A549 (cell line): ENCODE measurements at regions not wholly inside any gene's neighbourhood (a gene's known extent, or its start where the extent isn't known, plus 50 kb on each side); places are given as distances from the start of the nearest gene placed in this dataset.

Experiments
- ATAC-seq, 2 experiments: fragments of 200-7000 bp in 1 of 2; fragments of >200 bp in 1 of 2; cut with Nextera tagmentation in 1 of 2; cut with Tn5 transposase in 1 of 2; 3 replicates each; pipeline versions ENCODE4 v1.8.0 to v1.9.1; 2018 to 2020; ENCODE audit warnings: mild to moderate bottlenecking in 1 of 2, moderate library complexity in 1 of 2
- CTCF ChIA-PET: fragments of 300-600 bp; sonication (Branson Sonifier 250); formaldehyde crosslinking; extraction: SDS; loops from one replicate; lab custom pipeline; 2021; ENCODE audit warnings: antibody characterized with exemption, inconsistent platforms; lab: Yijun Ruan, JAX
- POLR2A ChIA-PET: fragments of 350-600 bp; formaldehyde crosslinking; extraction: SDS; loops from one replicate; lab custom pipeline; 2021; ENCODE audit warnings: antibody characterized with exemption, inconsistent platforms; lab: Yijun Ruan, JAX
- DNase-seq, 2 experiments: peaks; one replicate each; pipeline versions ENCODE4 v3.0.0 to v3.0.0-alpha.2; 2011 to 2016; ENCODE audit warnings: low read depth in 1 of 2, low spot score in 1 of 2
- FAIRE-seq: peaks from 2 replicates; lab custom pipeline; 2011; peaks lifted over from hg19 to GRCh38; lab: Jason Lieb, UNC
- H3K27ac ChIP-seq, 2 experiments: fragments of >200 bp; sonication (Bioruptor Twin); formaldehyde crosslinking; 3 replicates each; pipeline ENCODE4 v1.5.1; 2016 to 2017
- H3K4me1 ChIP-seq: fragments of >200 bp; sonication (Bioruptor Twin); formaldehyde crosslinking; 3 replicates; pipeline ENCODE4 v1.6.1; 2016
- H3K4me2 ChIP-seq: fragments of >200 bp; sonication (Bioruptor Twin); formaldehyde crosslinking; 3 replicates; pipeline ENCODE4 v1.6.1; 2016
- H3K4me3 ChIP-seq: fragments of >200 bp; sonication (Bioruptor Twin); formaldehyde crosslinking; 3 replicates; pipeline ENCODE4 v1.5.1; 2016
- H3K9me3 ChIP-seq: fragments of >200 bp; sonication (Bioruptor Twin); formaldehyde crosslinking; 3 replicates; pipeline ENCODE4 v1.6.1; 2016
- CBX2 ChIP-seq: fragments of 200-600 bp; sonication (generic); IDR thresholded peaks from 2 replicates; pipeline ENCODE4 v1.6.1; 2016; ENCODE audit warnings: low read depth, mild to moderate bottlenecking, borderline replicate concordance
- CEBPB ChIP-seq, 2 experiments: fragments of >200 bp in 1 of 2; sonication (Bioruptor Twin) in 1 of 2; formaldehyde crosslinking in 1 of 2; IDR thresholded peaks; 2 replicates each; pipeline ENCODE4 v1.6.1; 2012 to 2016
- EHMT2 ChIP-seq: fragments of 200-600 bp; sonication (generic); IDR thresholded peaks from 2 replicates; pipeline ENCODE4 v1.6.1; 2016; ENCODE audit warnings: antibody characterized with exemption, low read depth, mild to moderate bottlenecking, moderate library complexity
- FOSB ChIP-seq: fragments of 250-450 bp; sonication (Bioruptor Pico); IDR thresholded peaks from 2 replicates; pipeline ENCODE4 v1.5.0; 2020; ENCODE audit warnings: mild to moderate bottlenecking, moderate library complexity
- HOXA7 ChIP-seq: fragments of 250-450 bp; sonication (Bioruptor Pico); IDR thresholded peaks from 2 replicates; pipeline ENCODE4 v1.5.0; 2020; ENCODE audit warnings: mild to moderate bottlenecking, moderate library complexity
- HOXB5 ChIP-seq: fragments of 250-450 bp; sonication (Bioruptor Pico); IDR thresholded peaks from 2 replicates; pipeline ENCODE4 v1.5.0; 2020; ENCODE audit warnings: mild to moderate bottlenecking, moderate library complexity
- JUN ChIP-seq, 2 experiments: fragments of >200 bp; sonication (Bioruptor Twin); formaldehyde crosslinking; IDR thresholded peaks; 2 replicates in 1 of 2; 3 replicates in 1 of 2; pipeline ENCODE4 v1.6.1; 2016 to 2017
- KDM1A ChIP-seq: fragments of 200-600 bp; sonication (generic); IDR thresholded peaks from 2 replicates; pipeline ENCODE4 v1.6.1; 2016; ENCODE audit warnings: low read depth, mild to moderate bottlenecking
- KDM5A ChIP-seq: fragments of 200-600 bp; sonication (generic); IDR thresholded peaks from 2 replicates; pipeline ENCODE4 v1.6.1; 2016; ENCODE audit warnings: antibody characterized with exemption, mild to moderate bottlenecking
- MAX ChIP-seq: IDR thresholded peaks from 2 replicates; pipeline ENCODE4 v1.6.1; 2012
- NPAS2 ChIP-seq: fragments of 250-450 bp; sonication (Bioruptor Pico); IDR thresholded peaks from 2 replicates; pipeline ENCODE4 v1.8.0; 2022; ENCODE audit warnings: mild to moderate bottlenecking, moderate library complexity, borderline replicate concordance
- PHF8 ChIP-seq: fragments of 200-600 bp; sonication (generic); IDR thresholded peaks from 2 replicates; pipeline ENCODE4 v1.6.1; 2016; ENCODE audit warnings: low read depth, mild to moderate bottlenecking, antibody characterized with exemption, moderate library complexity, borderline replicate concordance
- POLR2A ChIP-seq: IDR thresholded peaks from 2 replicates; pipeline ENCODE4 v1.6.1; 2012; ENCODE audit warnings: mild to moderate bottlenecking, low read length
- POLR2AphosphoS2 ChIP-seq: conservative IDR thresholded peaks from 2 replicates; pipeline ENCODE4 v1.6.1; 2012; ENCODE audit warnings: low read length, improper control_type of control experiment, inconsistent platforms
- RAD21 ChIP-seq, 2 experiments: fragments of >200 bp in 1 of 2; sonication (Bioruptor Twin) in 1 of 2; formaldehyde crosslinking in 1 of 2; IDR thresholded peaks in 1 of 2; conservative IDR thresholded peaks in 1 of 2; 2 replicates in 1 of 2; 3 replicates in 1 of 2; pipeline ENCODE4 v1.6.1; 2012 to 2018; ENCODE audit warnings: inconsistent platforms in 1 of 2
- RCOR1 ChIP-seq: fragments of 150-350 bp; IDR thresholded peaks from 2 replicates; pipeline ENCODE4 v1.6.1; 2014; ENCODE audit warnings: antibody characterized with exemption, low read length, low read depth
- REST ChIP-seq: fragments of 200-600 bp; sonication (generic); IDR thresholded peaks from 2 replicates; pipeline ENCODE4 v1.6.1; 2016; ENCODE audit warnings: antibody characterized with exemption, mild to moderate bottlenecking, moderate library complexity
- RFX5 ChIP-seq: fragments of 450-650 bp; IDR thresholded peaks from 2 replicates; pipeline ENCODE4 v1.7.1; 2014; ENCODE audit warnings: antibody characterized with exemption, mild to moderate bottlenecking, moderate library complexity
- RNF2 ChIP-seq: fragments of 200-600 bp; sonication (generic); IDR thresholded peaks from 2 replicates; pipeline ENCODE4 v1.6.1; 2016; ENCODE audit warnings: low read depth, mild to moderate bottlenecking, antibody characterized with exemption, moderate library complexity, borderline replicate concordance
- SMC3 ChIP-seq: fragments of >200 bp; sonication (Bioruptor Twin); formaldehyde crosslinking; IDR thresholded peaks from 3 replicates; pipeline ENCODE4 v1.6.1; 2018; ENCODE audit warnings: inconsistent platforms
- ZNF302 ChIP-seq: fragments of 250-450 bp; sonication (Bioruptor Pico); IDR thresholded peaks from 2 replicates; pipeline ENCODE4 v1.9.0; 2021; ENCODE audit warnings: inconsistent platforms, mild to moderate bottlenecking, moderate library complexity
- ZSCAN20 ChIP-seq: fragments of 250-450 bp; sonication (Bioruptor Pico); IDR thresholded peaks from 2 replicates; pipeline ENCODE4 v1.8.0; 2022; ENCODE audit warnings: mild to moderate bottlenecking, moderate library complexity
- WGBS: methylation state at CpG from one replicate; pipeline ENCODE4 v1.1.6; 2017; ENCODE audit errors: missing lambda C conversion rate; 5-methylcytosine and 5-hydroxymethylcytosine counted together
- TF ChIP-seq, protein P1 (sequence below): fragments of 250-450 bp; sonication (Bioruptor Pico); IDR thresholded peaks from 2 replicates; pipeline ENCODE4 v1.5.0; 2021; ENCODE audit warnings: mild to moderate bottlenecking, moderate library complexity, borderline replicate concordance
- TF ChIP-seq, protein P2 (sequence below): fragments of 150-350 bp; IDR thresholded peaks from 2 replicates; pipeline ENCODE4 v1.6.1; 2014; ENCODE audit warnings: low read depth, mild to moderate bottlenecking, low read length

DNA sequence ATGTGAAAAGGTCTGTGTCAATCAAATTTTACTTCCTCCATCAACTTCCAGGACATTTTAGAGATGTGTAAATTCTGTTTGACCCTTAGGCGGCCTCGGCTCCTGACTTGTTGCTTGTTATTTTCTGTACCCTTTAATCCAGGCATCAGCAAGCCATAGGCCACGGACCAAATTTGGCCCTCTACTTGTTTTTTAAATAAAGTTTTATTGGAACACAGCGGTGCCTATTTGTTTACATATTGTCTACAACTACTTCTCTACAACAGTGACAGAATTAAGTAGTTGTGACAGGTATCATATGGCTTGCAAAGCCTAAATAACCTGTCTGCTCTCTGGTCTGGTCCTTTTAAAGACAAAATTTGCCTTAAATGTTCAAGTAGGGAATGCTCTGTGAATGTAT, 132.1 kb downstream of the AACS start:
- FAIRE-seq (no peak), DNase-seq (no peak)

DNA sequence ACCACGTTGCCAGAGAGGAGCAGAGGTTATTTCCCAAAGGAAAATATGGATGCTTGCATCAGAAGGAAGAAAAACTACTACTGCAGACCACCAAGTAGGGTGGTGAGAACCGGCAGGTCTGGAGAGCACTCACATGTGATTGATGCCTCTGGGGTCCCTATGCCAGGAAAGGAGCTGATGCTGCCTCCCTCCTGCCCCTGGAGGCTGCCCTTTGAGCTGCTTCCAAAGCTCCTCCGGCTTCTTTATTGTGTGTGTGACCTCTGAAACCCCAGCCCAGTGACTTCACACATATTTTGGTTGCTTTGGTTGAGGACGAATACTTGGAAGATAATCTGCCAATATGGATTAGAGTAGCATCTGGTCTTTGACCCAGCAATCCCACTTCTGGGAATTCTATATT, 133.4 kb downstream of the AACS start:
- H3K27ac ChIP-seq, result no peak overlapping the region
- ATAC-seq (no peak), FAIRE-seq (no peak), DNase-seq (no peak)
- 0 out of 3 replicates have a peak, but pooled peaks cover 5% of the 10 kb centered on the region for H3K9me3 ChIP-seq
- CTCF ChIA-PET, result interaction anchor here (0.7 to 2.3 kb wide), 4 partner anchors 10 to 116 kb away, joined by 3 to 7 read pairs (median 5); partner anchors contain the start of gene TMEM132B
- no peak overlapping the region for H3K4me3 ChIP-seq
- no peaks in the 10 kb centered on the region for H3K4me1 ChIP-seq
- no peak for TF ChIP-seq REST
- no peak for TF ChIP-seq HOXA7
- TF ChIP-seq SMC3, result no peak
- TF ChIP-seq, protein P1, sequence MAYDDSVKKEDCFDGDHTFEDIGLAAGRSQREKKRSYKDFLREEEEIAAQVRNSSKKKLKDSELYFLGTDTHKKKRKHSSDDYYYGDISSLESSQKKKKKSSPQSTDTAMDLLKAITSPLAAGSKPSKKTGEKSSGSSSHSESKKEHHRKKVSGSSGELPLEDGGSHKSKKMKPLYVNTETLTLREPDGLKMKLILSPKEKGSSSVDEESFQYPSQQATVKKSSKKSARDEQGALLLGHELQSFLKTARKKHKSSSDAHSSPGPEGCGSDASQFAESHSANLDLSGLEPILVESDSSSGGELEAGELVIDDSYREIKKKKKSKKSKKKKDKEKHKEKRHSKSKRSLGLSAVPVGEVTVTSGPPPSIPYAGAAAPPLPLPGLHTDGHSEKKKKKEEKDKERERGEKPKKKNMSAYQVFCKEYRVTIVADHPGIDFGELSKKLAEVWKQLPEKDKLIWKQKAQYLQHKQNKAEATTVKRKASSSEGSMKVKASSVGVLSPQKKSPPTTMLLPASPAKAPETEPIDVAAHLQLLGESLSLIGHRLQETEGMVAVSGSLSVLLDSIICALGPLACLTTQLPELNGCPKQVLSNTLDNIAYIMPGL (CRISPR knock-in tag), result no peak
- TF ChIP-seq RNF2, result no peak
- TF ChIP-seq, protein P2, sequence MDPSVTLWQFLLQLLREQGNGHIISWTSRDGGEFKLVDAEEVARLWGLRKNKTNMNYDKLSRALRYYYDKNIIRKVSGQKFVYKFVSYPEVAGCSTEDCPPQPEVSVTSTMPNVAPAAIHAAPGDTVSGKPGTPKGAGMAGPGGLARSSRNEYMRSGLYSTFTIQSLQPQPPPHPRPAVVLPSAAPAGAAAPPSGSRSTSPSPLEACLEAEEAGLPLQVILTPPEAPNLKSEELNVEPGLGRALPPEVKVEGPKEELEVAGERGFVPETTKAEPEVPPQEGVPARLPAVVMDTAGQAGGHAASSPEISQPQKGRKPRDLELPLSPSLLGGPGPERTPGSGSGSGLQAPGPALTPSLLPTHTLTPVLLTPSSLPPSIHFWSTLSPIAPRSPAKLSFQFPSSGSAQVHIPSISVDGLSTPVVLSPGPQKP, result no peak
- no peak for TF ChIP-seq NPAS2
- TF ChIP-seq JUN (IDR thresholded peaks at IDR 0.05), result no peak
- no peak for TF ChIP-seq POLR2A
- WGBS, result 2% methylated on average over 4 of the region's 4 CpGs
- H3K4me2 ChIP-seq, result no peak overlapping the region
- POLR2A ChIA-PET, result no interaction called here

More for the DNA sequence above, 132.1 kb downstream of the AACS start:
- no peak for ATAC-seq
- POLR2A ChIA-PET, result no interaction called here
- Histone ChIP-seq H3K4me2 (no peak overlapping the region), H3K9me3 (0 out of 3 replicates have a peak, but pooled peaks cover 5% of the 10 kb centered on the region), H3K27ac (no peak overlapping the region), H3K4me1 (no peaks in the 10 kb centered on the region), H3K4me3 (no peak overlapping the region)
- CTCF ChIA-PET, result interaction anchor here (1.0 to 2.3 kb wide), 3 partner anchors 9 to 14 kb away, joined by 5 to 7 read pairs (median 5); partner anchors contain the start of gene TMEM132B
- TF ChIP-seq EHMT2, result no peak
- no peak for TF ChIP-seq CBX2
- TF ChIP-seq PHF8, result no peak
- no peak for TF ChIP-seq ZSCAN20
- no peak for TF ChIP-seq NPAS2
- TF ChIP-seq POLR2AphosphoS2, result no peak
- TF ChIP-seq, protein P1 (CRISPR knock-in tag), result no peak
- TF ChIP-seq CEBPB (IDR thresholded peaks at IDR 0.05), result no peak
- TF ChIP-seq POLR2A, result no peak
- no peak for TF ChIP-seq FOSB (CRISPR knock-in tag)
- TF ChIP-seq SMC3, result no peak
- no peak for TF ChIP-seq KDM5A
- no peak for TF ChIP-seq HOXB5 (CRISPR knock-in tag)
- no peak for TF ChIP-seq RFX5
- TF ChIP-seq, protein P2, result no peak
- no peak for TF ChIP-seq RCOR1
- no peak for TF ChIP-seq MAX
- no peak for TF ChIP-seq ZNF302 (CRISPR knock-in tag)
- no peak for TF ChIP-seq KDM1A
- no peak for TF ChIP-seq RAD21 (conservative IDR thresholded peaks at IDR 0.05 in 1 of 2, IDR thresholded peaks at IDR 0.05 in 1 of 2)
- WGBS, result 19% methylated on average over 4 of the region's 4 CpGs
